Endometrial microvascular endothelial cells (primary cell): ENCODE measurements at regions not wholly inside any gene's neighbourhood (a gene's known extent, or its start where the extent isn't known, plus 50 kb on each side); places are given as distances from the start of the nearest gene placed in this dataset.

Source experiments
- in situ Hi-C: cut with HindIII; loops from 2 replicates; pipeline ENCODE4 v1.10.0; 2017; ENCODE audit warnings: low sequenced_read_pairs, low pct_unique_long_range_greater_than_20kb; ENCODE audit errors: inconsistent ontology term

DNA sequence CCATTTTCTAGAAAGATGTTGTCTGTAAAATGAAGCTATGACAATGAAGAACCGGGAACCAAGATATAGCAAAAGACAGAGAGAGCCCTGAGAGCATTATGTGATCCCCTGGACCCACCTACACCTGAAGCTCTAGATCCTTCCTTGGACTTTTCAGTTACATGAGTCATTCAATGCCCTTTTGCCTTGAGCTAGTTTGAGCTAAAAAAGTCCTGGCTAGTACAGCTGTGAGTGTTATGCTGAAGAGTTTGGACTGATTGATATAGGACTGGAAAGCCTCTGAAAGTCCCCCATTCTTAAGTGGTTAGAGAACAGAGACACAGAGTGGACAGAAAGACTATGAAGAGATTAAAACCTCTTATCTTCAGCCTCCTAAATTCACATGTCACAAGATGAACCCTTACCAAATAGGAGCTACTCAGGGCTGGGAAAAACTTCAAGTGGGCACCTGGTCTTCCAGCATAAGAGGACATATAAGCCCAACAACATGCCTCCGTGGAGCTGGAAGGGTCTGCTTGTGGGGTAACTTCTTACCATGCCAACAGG lies 386.8 kb upstream of the NFE2L3 start:
- in situ Hi-C loops = no loop called here

DNA sequence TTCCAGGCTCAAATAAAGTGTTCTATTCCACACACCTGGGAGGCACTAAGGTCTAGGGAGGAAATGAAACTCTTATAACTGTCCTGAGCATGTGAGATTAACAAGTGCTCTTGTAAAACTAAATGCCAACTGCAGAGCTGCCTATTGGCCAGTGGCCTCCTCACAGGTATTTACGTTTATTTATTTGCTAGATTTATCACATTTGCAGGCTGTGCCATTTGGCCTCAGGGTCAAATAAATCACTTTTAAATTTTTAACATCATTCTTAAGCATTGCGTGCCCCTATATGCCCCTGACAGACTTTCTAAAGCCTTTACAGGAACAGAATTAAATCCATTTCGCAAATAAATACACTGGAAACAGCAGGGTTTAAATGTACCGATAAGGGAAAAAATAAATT lies 381.8 kb upstream of the NFE2L3 start:
- in situ Hi-C loops = no loop called here

DNA sequence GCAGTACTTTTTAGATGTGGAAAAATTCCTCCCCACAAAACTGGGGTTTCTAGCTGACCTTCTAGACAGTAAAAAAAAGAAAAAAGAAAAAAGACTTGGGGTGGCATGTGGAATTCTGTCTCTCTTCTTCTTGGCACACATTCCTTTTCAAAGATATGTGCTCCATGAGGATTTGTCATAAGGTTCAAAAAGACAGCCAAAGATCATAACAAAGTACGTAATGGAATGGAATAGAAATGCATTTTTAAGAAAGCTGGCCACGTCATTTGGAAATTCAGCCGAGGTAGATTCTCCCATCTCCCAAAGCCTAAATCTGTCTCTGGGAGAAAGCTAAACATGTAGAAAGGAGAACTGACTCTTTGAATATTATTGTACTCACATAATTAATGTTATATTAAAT lies 381.3 kb upstream of the NFE2L3 start:
- in situ Hi-C loops = no loop called here

DNA sequence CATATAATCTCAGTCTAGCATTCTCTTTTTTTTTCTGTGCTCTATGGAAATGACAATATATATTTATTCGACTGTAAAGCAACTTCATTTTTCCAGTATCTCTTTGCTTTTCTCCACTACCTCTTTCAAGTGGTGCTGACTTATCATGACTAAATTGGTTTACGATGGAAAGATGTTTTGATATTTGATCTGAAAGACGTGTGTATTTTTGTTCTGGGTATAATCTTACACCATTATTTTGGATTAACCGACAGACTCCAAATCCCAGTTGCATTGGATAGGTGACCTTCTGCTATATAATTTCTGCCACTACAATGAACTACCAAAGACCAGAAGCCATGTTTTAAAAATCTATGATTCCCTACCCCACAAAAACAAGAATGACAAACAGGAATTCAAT lies 380.5 kb upstream of the NFE2L3 start:
- in situ Hi-C loops = no loop called here

DNA sequence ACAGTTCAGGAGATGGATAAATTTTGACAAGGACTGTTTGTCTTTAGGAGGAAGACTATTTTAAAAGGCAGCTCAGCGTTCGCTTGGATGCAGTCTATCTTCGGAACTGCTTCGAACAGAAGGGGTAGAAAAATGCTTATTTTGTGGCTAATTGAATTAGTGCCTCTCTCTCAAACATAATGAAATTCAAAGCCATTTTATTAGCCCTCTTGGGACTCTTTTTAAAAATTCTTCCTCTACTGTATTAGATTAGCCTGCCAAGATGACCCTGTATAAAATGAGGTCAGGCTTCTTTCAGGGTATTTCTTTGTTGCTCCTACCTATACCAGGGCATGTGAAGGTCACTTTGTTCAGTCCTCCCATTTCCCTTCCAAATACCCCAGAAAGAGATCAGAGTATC lies 379.2 kb upstream of the NFE2L3 start:
- in situ Hi-C loops = no loop called here

DNA sequence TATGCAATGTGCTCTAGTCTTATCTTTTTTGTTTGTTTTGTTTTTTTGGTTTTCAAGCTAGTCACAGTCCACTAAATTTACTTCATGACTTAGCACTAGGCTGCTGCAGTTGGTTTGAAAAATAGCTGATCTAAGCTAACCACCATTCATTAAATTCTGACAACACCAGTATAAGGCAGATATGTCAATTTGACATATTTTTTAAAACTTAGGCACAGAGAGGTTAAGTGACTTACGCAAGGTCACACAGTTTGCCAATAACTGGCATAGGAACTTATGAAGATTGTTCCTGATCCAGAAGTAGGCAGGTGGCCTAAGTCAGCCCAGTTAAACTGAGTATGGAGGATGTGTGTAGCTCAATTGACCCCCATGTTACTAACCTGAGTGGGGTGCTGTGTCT lies 377.3 kb upstream of the NFE2L3 start:
- in situ Hi-C loops = no loop called here

DNA sequence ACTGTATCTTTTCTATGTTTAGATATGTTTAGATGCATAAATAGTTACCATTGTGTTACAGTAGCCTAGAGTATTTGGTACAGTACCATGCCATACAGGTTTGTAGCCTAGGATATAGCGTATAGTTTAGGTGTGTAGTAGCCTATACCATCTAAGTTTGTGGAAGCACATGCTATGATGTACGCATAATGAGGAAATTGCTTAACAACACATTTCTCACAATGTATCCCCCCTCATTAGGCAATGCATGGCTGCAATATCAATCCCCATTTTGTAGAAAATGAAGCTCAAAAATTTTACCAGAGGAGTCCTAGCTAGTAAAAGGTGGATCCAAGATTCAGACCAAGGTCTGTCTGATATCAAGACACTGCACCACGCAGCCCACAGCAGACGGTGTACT lies 376.4 kb upstream of the NFE2L3 start:
- in situ Hi-C loops = no loop called here

DNA sequence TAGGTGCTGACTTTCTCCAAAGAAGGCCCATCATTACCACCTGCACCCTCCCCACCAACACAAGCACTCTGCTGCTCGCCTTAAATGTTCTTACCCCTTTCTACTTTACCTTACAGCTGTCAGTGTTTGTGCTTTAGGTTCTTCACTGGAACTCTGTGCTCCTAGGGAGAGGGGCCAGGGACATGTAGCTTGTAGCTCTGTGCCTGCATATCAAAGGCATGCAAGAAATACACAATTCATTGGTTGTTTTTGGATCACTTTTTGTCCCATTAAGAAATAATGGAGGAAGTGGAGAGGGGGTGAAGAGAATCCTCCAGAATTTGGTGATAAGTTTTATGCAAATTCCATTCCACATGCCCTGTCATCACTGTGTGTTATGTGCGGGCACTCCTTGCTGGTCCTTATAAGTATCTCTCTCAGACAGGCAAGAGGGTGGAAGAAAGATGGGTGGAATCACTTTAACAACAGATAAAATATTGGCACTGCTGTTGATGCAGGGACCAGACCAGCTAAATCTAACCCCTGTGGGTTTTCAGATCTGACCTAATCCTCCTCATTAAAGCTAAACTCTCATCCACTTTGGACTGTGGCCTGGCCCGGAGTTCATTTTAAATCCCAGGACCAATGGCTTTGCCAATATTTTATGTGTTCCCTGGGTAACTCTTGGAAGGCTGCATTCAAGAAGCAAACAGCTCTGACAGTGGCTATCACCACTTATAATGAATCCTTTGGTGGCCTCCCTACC lies 375.8 kb upstream of the NFE2L3 start:
- in situ Hi-C loops = no loop called here

DNA sequence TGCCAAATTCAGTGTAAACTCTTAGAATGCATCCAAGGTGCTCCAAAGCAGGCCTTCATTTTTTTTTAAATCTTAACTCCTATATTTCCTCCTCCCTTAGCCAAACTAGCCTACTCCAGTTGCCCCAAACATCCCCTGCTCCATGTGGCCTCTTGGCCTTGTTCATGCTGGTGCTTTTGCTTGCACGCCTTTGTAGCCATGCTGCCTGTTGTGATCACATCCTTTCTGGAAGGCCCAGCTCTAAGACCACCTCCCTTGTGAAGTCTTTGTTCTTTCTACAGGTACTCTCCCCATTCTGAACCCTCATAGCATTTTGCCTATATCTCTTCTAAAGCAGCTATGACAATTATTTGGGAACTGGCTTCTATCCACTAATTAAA lies 375.3 kb upstream of the NFE2L3 start:
- in situ Hi-C loops = no loop called here

DNA sequence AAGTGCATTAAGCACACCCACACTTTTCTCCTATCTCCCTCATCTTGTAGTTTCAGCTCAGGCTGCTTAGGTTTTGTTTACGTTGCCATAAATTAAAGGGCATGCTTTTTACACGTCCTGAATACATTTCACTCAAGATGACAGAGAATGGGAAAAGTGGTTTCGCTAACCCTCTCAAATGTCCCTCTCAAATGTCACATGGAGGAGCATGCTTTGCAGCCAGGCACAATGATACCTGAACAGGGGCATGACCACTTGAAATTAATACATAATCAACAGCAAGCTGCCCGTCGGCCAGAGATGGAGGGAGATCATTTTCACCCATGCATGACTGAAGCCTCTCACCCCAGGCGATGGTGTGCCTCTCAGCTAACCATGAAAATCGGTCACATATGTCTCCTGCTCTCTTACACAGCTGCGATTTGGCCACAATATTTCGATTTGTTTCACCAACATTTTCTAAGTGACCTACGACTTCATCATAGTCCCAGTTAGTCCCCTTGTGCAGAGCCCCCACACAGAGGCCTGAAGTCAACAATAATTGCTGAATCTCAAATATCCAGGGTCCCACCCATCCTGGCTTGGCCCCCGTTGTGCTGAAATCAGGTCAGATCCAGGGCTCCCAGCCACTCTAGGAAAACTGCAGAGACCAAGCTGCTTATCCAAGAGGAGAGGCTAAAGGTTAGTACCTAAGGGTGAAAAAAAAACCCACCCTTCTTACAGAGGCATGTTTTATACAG lies 373.9 kb upstream of the NFE2L3 start:
- in situ Hi-C loops = no loop called here

DNA sequence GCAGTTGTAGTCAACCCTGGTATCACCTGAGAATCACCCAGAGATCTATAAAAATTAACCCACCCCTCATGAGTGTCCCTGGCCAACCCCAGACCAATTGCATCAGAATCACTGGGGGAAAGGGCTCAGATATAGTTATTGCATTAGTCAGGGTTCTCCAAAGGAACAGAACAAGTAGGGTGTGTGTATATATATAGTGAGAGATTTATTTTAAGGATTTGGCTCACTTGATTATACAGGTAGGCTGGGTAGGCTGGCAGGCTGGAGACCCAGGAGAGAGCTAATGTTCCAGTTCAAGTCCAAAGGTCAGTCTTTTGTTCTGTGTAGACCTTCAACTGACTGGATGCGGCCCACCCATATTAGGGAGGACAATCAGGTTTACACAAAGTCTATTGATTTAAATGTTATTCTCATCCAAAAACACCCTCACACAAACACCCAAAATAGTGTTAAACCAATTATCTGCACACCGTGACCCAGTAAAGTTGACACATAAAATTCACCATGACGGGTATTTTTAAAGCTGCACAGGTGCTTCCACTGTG lies 372.9 kb upstream of the NFE2L3 start:
- in situ Hi-C loops = no loop called here

DNA sequence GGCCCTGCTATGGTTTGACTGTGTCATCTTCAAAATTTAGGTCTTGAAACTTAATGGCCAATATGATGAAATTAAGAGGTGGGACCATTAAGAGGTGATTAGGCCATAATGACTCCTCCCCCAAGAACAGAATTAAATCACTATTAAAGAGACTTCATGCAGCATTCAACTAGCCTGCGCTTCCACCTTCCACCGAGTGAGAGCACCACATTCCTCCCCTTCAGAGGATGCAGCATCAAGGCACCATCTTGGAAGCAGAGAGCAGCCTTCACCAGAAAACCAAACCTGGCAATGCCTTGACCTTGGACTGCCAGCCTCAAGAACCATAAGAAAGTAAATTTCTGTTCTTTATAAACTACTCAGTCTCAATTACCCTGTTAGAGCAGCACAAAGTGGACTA lies 371.1 kb upstream of the NFE2L3 start:
- in situ Hi-C loops = no loop called here

DNA sequence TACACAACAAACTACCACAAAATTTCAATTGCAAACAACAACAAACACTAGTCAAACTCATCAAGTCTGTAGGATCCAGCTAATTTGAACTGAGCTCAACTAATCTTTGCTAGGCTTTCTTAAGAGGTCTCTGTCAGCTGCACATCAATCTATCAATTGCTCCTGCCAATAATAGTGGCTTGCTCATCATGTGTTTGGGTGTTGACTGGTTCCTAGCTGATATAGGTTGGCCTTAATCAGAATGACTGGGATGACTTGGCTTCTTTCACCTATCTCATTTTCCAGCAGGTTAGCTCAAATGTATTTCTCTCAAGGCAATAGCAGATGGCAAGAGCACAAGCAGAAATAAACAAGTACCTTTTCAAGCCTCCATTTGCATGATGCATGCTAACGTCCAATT lies 370.3 kb upstream of the NFE2L3 start:
- in situ Hi-C loops = no loop called here

DNA sequence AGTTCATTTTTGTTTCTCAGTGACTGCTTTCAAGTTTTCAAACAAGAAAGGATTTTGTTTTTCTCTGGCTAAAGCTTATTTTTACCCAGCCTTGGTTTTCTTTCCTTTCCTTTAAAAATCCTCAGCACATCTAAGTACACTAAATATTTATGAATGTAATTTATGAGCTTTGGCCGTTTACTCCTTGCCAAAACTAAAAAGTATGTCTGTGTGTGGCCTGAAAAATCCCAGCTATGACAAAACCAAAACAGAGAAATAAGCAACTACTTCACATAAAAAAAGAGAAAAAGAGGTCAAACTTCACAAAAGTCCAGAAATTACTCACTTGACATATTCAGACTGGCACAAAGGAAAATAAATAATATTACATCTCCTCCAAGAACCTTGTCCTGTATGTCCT lies 365.1 kb upstream of the NFE2L3 start:
- in situ Hi-C loops = no loop called here

DNA sequence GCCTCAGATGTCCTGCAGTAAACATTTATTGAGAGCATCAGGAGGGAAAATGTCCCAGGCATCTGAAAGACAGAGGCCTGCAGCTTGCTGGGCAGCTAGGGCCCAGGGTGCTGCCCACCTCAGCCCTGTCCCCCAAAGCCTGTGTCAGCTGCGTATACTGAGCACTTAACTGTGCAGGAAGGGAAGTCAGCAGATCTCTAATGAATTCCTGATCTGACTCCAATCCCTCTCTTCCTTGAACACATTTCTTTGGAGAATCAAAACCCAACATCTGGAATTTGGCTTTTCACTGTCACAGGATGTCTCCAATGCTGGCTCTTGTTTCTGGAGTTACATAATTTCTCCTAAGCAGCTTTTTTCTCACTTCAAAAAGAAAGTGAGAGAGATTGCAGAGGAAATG lies 364.7 kb upstream of the NFE2L3 start:
- in situ Hi-C loops = no loop called here

DNA sequence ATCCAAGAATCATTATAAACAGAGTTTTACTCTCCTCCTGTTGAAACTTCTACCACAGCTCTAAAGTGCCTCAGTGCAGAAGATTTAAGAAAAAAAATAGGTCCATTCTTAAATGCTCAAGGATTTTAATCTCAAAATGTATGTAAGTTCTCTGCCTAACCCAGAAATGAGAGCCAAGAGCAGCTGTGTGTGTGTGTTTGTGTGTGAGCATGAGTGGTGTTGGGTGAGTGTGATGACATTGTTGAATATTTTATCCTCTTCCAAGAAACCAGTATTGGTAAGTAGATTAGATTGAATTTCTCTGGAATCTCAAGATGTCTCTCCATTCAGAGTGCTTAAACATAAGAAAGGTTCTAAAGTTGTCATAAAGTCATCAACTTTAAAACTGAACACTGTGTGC lies 363.6 kb upstream of the NFE2L3 start:
- in situ Hi-C loops = no loop called here

DNA sequence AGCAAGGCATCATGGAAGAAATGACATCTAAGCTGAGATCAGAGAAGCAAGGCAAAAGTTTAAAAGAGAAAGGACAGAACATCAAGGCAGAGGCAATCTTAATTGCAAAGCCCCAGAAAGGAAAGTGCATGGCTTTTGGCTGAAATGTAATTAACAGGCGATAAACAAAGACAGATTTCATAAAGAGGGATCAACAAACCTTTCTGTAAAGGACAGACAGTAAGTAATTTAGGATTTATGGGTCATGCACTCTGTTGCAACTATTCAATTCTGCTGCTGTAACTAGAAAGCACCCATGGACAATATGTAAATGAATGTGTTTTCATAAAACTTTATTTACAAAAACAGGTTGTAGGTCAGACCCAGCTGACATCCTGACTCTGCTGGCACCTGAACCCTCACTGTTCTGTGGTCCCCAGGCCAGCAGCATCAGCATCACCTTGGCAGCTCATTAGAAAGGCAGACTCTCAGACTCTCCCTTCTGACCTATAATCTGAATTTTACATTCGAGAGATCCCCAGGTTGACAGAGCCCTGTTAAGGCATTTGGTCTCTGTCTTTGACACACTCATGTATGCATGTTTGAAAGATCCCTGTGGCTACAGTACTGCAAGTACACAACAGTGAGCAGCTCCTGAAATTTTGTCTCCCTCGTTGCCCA lies 362.9 kb upstream of the NFE2L3 start:
- in situ Hi-C loops = no loop called here

DNA sequence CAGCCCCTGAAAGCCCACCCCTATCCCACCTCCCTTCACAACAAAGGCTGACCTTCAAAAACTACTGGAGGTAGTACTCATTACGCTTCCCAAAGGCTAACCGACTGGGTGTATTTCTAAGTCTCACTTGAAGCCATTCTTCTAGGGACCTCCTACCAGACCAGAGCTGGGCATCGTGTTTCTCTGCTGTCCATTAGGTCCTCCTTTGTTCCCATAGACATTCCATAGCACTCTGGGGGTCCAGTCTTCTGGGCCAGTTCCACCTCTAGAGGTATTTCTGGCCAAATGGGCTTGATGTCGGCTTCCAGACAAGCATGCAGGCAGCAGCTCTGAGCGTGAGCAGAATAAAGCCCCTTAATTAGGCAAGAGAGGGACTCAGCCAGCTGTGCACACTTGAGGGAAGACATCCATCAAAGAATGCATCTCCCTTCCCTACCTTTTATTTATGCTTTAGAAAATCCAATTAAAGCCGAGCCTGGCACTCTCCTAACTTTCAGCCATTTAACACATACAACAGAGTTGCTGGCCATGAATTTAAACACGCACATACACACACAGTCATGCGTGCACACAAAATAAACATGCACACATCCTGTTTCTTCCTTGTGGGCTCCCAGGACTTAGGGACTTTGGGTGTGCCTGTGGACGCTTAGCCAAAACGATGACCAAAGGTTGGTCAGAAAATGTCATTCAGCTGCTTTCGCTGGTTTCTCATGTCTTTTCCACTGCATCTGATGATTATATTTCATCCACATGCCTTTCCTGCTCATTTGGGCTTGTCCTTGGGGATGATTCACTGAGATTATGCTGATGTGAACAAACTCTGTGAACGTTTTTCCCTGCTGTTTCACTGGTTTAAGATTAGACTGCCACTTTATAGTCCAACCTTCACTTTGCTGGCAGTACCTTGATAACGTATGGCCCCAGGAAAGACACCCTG lies 362.0 kb upstream of the NFE2L3 start:
- in situ Hi-C loops = no loop called here

DNA sequence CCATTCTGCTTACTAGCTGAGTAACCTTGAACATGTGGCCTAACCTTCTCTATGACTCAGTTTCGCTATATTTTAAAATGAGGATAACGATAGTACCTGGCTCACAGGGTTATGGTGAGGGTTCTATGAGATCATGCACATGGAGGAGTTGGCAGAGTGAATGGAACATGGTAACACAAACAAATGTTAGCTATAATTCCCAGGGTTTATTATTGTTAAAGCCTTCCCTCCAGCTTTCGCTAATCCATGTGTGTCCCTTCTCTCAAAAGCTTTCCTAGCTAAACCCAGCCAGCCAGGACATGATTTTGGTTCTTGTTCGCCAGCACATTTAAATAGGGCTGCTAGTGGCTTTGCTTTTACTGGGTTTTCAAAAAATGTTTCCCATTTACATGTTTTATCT lies 361.0 kb upstream of the NFE2L3 start:
- in situ Hi-C loops = no loop called here
